HT-29 (cell line): ENCODE measurements at regions not wholly inside any gene's neighbourhood (a gene's known extent, or its start where the extent isn't known, plus 50 kb on each side); places are given as distances from the start of the nearest gene placed in this dataset.
A peak's percentile ranks its signal among the peaks of the same experiment; 100 is the strongest.

ENCODE experiments used
- DNase-seq: peaks from one replicate; pipeline ENCODE4 v3.0.0-alpha.2; 2015; ENCODE audit warnings: low spot score

- peak; percentile 41 for DNase-seq
Observed at GRCh38 chr11:130772266-130773227, 143.7 kb downstream of the SNX19 start.

DNA sequence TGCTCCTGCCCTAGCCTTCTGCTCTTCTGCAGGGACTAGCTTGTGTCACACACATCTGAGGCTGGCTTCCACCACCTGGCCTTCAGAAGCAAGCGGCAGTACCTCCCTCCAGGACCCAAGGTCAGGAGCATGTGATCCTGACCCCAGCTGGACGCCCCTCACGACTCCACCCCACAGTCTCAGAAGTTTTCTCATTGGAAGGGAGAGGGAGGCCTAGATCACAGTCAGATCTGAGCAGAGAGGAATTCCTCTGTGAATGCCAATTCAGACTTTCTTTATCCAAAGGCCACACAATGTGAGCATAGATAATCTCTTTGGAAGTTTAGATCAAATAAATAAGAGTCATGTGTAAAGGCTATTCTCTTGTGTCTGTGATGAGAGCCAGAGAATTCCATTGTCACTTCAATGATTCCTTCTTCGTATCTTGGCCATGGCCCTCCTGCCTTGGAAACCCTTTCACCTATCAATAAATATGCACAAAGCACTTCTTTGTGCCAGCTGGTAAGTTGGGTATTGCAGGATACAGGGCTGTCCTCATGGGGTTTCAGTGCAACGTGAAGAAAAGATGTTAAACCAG lies 142.9 kb downstream of the SNX19 start:
- DNase-seq: no peak

DNA sequence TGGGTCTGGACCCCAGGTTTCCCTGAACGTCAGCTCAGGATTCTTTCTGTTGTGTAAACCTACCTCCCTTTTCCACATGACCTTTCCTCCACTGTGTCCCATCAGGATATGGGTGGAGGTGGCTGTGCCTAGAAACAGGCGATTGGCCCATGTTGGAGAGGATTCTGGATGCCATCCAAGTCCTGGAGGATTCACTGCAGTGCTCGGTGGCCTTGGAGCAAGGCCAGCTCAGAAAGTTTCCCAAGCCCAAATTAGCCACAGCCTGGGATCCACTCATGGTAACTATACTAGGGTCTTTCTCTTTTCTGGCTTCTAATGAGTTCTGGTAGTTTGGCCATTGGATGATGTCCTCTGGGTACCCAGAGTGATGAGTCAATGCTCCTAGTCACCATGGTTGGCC lies 141.6 kb downstream of the SNX19 start:
- DNase-seq: no peak

- peak; percentile 37 for DNase-seq
Observed at GRCh38 chr11:130775306-130776060, 140.8 kb downstream of the SNX19 start.

- no peak for DNase-seq
Observed at GRCh38 chr11:130776061-130776419, 140.2 kb downstream of the SNX19 start.

DNA sequence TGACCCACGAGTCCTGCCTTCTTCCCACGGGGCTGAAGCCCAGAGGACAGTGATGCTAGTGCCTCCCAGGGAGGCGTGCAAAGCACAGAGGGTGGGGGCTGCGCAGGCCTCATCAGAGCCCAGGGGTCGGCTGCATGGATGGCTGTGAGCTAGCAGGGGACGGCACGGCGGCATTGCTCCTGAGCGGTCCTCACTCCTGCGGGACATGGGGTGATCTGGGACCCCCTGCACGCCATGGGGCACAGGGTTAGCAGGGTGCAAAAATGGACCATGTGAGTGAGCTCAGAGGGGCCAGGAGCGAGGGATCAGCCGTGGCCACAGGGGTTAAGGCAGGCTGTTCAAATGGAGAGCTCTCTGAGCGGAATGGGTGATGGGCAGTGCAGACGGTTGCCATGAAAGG lies 138.3 kb downstream of the SNX19 start:
- no peak for DNase-seq

DNA sequence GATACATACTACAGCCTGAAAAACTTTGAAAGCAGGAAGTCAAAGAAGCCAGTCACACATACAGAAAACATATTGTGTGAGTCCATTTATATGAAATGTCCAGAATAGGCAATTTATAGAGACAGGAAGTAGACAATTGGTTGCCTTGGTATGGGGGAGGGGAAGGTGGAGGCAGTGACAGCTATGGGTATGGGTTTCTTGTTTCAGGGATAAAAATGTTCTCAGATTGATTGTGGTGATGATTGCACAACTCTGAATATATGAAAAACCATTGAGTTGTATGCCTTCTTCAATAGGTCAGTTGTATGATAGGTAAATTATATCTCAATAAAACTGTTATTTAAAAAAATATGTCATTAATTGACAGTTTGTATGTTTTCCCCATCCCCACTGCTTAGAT lies 137.6 kb downstream of the SNX19 start:
- DNase-seq: no peak

GRCh38 chr11:130779267-130779666 lies 137.0 kb downstream of the SNX19 start:
- no peak for DNase-seq

DNA sequence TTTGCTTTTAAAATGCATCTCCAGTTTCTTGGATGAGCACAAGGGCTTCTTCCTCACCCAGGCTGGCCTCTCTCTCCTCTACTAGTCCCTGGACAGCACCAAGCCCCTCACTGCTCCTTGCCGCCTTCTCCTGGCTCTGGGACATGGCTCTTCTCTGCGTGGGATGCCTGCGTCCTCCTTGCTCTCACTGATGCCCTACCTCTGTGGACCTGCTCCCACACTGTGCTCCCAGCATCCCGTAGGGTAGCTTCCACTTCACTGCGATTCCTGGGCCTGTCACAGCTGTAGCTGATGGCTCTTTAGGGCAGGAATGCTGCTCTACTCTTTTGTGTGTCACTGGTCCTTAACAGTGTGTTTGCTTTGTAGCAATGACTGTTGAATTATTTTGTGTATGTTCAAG lies 136.3 kb downstream of the SNX19 start:
- no peak for DNase-seq

DNA sequence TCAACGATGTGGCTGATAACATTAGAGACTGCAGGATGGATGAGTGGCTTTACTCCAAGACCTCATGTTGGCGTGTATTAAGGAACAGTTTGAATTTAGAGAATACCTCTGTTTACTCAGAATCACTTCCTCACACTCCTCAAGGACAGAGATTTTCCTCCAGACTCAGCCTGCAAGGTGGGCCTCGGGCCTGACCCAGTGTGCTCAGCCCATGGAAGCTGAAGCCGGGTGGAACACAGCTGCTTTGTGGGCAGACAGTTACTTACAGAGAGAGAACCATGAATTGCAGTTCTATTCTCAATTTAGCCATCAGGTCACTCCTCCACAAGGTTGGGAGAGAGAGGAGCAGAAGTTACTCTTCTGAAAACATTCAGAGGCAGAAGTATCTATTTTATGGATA lies 135.8 kb downstream of the SNX19 start:
- DNase-seq: no peak

DNA sequence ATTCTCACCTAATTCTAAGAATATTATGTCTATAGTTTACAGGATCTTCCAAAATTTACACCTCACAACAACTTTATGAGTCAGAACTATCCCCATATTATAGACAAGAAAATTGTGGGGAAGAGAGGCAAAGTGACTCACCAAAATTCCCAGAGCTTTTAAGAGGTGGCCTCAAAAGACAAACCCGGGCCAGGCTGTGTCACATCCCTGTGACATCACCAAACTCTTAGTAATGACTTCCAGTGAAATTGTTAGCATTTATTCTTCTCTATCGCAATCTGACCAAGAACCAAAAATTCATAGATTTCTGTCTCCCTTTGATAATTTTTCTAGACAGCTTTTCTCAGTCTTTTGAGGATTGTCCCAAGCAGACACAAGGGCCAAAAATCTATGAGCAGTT lies 134.3 kb downstream of the SNX19 start:
- DNase-seq: no peak

GRCh38 chr11:130782361-130783222 lies 133.7 kb downstream of the SNX19 start:
- no peak for DNase-seq

- DNase-seq: no peak
Observed at GRCh38 chr11:130783323-130783722, 133.0 kb downstream of the SNX19 start.

DNA sequence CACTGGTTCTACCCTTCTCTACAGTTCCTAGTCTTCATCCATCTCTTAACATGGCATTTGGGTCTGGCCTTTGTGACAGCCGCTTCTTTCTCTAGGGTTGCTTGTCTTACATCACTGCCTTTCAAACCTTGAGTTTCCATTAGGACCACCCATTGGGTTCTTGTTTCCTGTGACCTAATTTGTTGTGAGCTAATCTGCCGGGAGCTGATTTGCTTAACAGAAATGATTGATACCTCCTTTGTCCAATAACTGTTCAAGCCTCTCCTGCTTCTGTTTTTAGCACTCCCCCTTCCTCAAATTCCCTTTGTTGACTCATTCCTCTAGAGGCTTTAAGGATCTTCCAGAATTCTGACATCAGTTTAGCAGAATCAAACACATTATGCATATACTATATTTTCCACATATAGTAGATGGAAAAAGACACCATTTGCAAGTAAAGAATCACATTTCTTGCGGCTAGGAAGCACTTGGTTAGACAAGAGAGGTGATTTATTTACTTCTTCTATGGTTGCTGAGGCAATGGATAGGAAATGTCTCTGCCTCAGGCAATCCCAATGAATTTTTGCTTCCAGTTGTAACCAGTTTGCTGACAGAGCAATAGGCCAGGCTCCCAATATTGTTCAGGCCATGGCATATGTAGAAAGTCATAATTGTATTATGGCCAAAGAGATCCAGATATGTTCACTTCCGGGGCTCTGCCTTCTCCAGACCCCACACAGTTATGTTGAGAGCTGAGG lies 130.7 kb downstream of the SNX19 start:
- DNase-seq: no peak

DNA sequence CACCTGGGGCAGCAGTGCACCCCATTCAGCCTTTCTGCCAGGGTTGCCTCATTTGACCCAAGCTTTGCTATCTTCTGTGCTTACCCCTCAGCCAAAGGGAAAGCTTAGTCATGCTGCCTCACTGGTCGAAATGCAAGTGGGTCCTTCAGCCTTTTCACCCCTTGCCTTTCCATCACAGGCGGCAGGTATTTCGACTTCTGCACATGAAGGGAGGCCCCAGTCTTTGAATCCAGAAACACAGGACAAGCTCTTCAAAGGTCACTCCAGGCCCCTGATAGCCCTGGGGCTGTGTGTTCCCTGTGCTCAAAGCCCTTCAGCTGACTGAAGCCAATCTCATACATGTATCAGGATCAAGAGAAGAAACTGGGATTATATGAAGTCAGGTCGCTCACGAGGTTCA lies 129.7 kb downstream of the SNX19 start:
- DNase-seq: no peak

GRCh38 chr11:130787092-130787616 lies 129.1 kb downstream of the SNX19 start:
- DNase-seq: no peak

DNA sequence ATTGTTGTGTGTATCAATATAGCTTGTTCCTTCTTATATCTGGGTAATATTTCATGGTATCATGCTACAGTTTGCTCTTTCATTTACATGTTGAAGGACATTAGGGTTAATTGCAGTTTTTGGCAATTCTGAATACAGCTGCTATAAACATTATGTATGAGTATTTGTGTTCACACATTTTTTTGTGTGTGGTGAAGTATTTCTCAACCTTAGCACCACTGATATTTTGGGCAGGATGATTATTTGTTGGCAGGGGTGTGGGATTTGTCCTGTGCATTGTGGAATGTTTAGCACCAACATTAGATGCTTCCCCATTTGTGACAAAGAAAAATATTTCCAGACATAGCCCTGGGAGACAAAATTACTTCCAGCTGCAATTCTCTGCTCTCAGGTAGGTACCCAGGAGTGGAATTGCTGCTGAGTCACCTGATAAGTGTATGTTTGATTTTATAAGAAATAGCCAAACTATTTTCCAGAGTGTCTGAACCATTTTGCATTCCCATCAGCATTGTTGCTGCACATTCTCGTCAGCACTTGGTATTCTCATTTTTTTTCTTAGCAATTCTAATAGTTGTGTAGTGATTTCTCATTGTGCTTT lies 128.2 kb downstream of the SNX19 start:
- DNase-seq: no peak

DNA sequence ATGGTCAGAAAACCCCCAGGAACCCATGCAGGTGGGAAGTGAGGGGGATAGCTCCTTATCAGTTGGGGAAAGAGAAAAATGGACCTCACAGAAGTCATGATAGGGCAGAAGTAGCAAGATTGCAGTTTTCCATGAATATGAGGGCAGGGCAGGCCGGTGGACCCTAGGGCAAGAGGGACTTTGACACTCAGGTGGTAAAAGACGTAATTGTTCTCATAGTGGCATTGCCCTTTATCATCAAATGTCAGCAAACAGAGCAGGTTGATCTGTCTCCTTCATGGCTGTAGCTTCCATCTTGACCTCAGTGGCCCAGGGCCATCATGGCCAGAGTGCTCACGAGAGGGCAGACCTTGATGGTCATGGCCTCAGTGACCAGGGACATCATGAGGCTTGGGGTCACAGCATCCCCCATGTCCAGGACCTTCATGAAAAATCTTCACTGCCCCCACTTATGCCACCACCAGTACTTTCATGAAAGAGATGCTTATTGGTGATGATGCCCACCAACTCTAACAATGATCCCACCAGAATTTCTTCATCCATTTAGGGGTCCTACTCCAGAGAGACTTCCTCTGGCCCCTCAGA lies 127.1 kb downstream of the SNX19 start:
- DNase-seq: no peak

GRCh38 chr11:130790689-130791088 lies 125.6 kb downstream of the SNX19 start:
- no peak for DNase-seq

DNA sequence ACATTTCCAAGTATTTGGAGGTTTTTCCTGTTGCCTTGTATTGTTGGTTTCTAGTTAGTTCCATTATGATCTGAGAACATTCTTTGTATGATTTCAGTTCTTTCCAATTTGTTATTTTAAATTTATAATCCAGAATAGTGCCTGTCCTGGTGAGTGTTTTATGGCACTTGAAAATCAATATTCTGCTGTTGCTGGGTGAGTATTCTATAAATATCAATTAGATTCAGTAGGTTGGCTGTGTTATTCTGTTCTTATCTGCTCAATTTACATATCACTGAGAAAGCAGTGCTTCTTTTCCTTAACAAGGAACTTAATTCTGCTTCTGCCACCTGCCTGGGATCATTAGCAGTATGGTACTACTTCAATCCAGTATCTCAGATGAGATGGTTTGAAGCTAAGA lies 123.5 kb downstream of the SNX19 start:
- DNase-seq: no peak
